GM18502 (cell line): ENCODE measurements at regions not wholly inside any gene's neighbourhood (a gene's known extent, or its start where the extent isn't known, plus 50 kb on each side); places are given as distances from the start of the nearest gene placed in this dataset.
"Not testable (repeated sequence)": the region's sequence is repeated elsewhere in the genome, so short reads cannot be mapped to it uniquely, and the experiment has no call there.

Experiments
- ATAC-seq: cut with Tn5 transposase; IDR thresholded peaks from one replicate; pipeline ENCODE4 v1.9.1; 2021; ENCODE audit warnings: mild to moderate bottlenecking; ENCODE audit not compliant: unreplicated experiment, poor library complexity

GRCh38 chr4:131738991-131739390 is 1410.1 kb upstream of the PCDH10 start:
- ATAC-seq = not testable (repeated sequence)

- not testable (repeated sequence) for ATAC-seq
These were observed 1407.3 kb upstream of the PCDH10 start for GRCh38 chr4:131741836-131742235.

- not testable (repeated sequence) for ATAC-seq
These were observed 1406.4 kb upstream of the PCDH10 start for GRCh38 chr4:131742536-131743205.

GRCh38 chr4:131743348-131743747 is 1405.7 kb upstream of the PCDH10 start:
- ATAC-seq = not testable (repeated sequence)

- not testable (repeated sequence) for ATAC-seq
These were observed 1401.9 kb upstream of the PCDH10 start for GRCh38 chr4:131747203-131747602.

GRCh38 chr4:131749224-131749623 is 1399.9 kb upstream of the PCDH10 start:
- not testable (repeated sequence) for ATAC-seq

- ATAC-seq = not testable (repeated sequence)
These were observed 1399.1 kb upstream of the PCDH10 start for GRCh38 chr4:131750006-131750405.

- ATAC-seq = not testable (repeated sequence)
These were observed 1398.6 kb upstream of the PCDH10 start for GRCh38 chr4:131750469-131750868.

- not testable (repeated sequence) for ATAC-seq
These were observed 1386.9 kb upstream of the PCDH10 start for GRCh38 chr4:131762234-131762633.

GRCh38 chr4:131764730-131765129 is 1384.4 kb upstream of the PCDH10 start:
- no peak for ATAC-seq

GRCh38 chr4:131774382-131774781 is 1374.7 kb upstream of the PCDH10 start:
- ATAC-seq = not testable (repeated sequence)

- ATAC-seq = not testable (repeated sequence)
These were observed 1338.5 kb upstream of the PCDH10 start for GRCh38 chr4:131810565-131810964.
